OCI-LY7 (cell line): ENCODE measurements at regions not wholly inside any gene's neighbourhood (a gene's known extent, or its start where the extent isn't known, plus 50 kb on each side); places are given as distances from the start of the nearest gene placed in this dataset.

Source experiments
- EZH2phosphoT487 ChIP-seq: fragments of 200-600 bp; sonication (generic); IDR thresholded peaks from 2 replicates; pipeline ENCODE4 v1.6.1; 2018; ENCODE audit warnings: low read depth, borderline replicate concordance, mild to moderate bottlenecking, mixed run types, antibody characterized with exemption, low read length, moderate library complexity, mixed read lengths
- TF ChIP-seq, protein P1 (sequence below): fragments of 200-600 bp; sonication (generic); conservative IDR thresholded peaks from 2 replicates; pipeline ENCODE4 v1.5.1; 2014; ENCODE audit warnings: mild to moderate bottlenecking, antibody characterized with exemption, low read length, moderate library complexity, mixed read lengths

DNA sequence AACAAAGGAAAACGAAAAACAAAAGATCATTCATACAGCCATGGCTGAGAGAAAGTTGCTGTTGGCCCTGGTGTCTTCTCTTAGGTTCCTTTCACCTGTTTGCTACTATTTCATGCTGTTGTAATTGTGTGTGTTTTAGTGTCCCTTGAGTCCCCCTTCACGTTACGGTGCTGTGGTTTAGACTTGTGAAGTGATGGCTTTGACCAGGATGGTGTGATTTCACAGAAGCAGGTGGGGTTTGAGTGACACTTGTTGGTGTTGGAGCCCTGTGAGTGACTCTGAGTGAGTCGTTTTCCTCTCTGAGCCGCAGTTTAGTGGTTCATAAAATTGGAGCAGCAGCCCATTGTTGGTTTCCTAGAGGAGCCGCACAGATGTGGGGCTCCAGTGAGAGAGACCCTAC, 635.4 kb downstream of the VRK1 start:
- TF ChIP-seq, protein P1, sequence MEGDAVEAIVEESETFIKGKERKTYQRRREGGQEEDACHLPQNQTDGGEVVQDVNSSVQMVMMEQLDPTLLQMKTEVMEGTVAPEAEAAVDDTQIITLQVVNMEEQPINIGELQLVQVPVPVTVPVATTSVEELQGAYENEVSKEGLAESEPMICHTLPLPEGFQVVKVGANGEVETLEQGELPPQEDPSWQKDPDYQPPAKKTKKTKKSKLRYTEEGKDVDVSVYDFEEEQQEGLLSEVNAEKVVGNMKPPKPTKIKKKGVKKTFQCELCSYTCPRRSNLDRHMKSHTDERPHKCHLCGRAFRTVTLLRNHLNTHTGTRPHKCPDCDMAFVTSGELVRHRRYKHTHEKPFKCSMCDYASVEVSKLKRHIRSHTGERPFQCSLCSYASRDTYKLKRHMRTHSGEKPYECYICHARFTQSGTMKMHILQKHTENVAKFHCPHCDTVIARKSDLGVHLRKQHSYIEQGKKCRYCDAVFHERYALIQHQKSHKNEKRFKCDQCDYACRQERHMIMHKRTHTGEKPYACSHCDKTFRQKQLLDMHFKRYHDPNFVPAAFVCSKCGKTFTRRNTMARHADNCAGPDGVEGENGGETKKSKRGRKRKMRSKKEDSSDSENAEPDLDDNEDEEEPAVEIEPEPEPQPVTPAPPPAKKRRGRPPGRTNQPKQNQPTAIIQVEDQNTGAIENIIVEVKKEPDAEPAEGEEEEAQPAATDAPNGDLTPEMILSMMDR = no peak
- no peak for TF ChIP-seq EZH2phosphoT487
